ENCODE measurements at regions not wholly inside any gene's neighbourhood (a gene's known extent, or its start where the extent isn't known, plus 50 kb on each side); places are given as distances from the start of the nearest gene placed in this dataset.

DNA sequence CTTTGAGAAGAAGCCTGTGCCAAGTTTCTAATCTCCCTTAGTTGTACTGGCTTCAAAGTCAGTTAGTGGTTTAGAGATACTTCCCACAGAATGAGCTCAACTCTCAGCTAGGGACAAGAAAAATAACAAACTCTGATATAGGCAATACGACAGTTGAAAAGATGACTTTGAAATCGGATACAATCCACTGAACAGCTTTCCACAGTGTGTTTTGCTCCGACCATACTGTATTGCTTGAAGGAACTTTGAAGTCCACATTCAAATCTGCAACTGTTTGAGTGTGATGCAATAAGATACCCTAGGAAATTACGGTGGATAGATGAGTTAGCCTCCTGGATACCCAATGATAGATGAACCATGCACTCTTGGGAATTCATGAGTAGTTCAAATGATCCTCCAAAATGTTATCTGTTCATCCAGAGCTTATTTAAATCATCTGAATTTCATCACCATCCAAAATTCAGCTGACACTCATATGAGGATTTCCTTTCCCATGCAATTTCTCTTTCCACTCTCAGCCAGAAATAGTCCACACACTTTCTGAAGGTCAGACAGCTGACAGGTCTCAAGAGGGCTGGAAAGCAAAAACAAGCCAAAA is 443.8 kb downstream of the HAO1 start:
- DNase-seq (ENCODE audit: low read depth in 2 of 2), result peak in 1 of 2 donors; percentile 16

DNA sequence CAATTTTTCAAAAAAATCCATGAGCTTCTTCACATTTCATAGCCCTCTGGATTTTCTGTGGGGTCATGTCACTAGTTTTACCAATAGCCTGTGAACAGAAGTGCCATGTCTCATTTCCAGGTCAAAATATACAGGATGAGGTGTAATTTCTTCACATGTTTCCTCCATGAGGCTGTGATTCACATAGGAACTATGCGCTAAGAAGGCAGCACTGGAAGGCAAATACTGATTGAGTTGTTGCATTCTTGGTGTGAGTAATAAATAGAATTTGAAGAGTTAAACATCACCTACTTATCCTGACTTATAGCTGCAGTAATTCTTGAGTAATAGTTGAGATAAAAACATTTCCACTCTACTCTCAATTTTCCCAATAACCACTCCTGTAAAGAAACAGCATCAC is 442.3 kb downstream of the HAO1 start:
- peak; percentile 45 to 90 for DNase-seq (ENCODE audit: low read depth in 2 of 2)

DNA sequence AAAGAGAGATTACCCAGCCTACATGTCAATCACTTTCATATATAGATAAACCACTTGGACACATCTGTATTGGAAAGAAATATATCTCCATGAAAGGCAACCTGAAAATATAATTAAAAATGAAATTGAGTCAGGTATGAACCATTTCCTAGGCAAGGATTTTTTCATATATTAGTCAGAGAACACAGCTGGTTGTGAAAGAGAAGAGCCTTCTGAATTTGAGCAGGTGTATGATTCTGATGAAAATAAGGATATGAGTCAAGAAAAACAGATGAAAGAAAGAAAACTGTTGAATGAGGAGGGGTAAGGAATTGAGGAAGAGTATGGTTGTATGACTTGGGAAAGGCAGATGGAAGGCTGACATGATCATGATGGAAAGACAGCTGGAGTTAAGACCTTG is 441.1 kb downstream of the HAO1 start:
- DNase-seq (ENCODE audit: low read depth in 2 of 2), result no peak

DNA sequence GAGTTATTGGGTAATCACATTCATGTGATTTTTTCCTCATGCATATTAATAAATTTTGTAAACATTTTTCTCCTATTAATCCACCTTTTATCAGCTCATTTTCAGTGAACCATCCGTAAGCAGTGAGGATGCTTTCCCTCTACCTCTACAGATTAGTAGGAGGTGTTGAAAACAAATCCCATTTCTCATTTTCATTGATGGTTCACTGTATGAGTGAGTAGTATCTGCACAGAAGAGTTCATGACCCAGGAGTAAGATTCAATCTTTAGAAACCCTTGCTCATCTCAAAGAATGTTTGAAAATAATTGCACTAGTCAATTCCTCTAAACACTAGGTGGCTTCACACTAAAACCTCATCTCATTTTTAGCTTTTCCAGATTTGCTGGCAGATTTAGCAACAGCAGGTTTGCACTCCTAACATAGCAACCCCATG is 440.0 kb downstream of the HAO1 start:
- no peak for DNase-seq (ENCODE audit: low read depth in 2 of 2)

DNA sequence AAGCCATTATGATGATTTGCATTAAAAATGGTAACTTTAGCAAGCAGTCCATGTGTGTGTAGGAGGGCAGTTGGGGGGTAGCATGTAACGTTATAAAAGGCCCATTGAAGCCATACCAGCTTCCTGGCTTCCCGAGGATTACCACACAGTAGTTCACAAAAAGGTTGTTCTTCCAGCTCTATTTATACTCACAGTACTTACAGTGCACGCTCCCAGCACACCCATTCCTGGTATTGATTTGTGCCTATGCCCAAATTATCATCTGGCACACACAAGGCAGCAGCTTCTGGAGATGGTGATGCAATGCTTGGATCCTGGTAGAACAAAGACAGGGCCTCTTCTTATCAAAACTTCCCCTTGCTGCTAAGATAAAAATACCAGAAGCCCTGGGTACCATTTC is 436.8 kb downstream of the HAO1 start:
- DNase-seq (ENCODE audit: low read depth in 2 of 2), result no peak

DNA sequence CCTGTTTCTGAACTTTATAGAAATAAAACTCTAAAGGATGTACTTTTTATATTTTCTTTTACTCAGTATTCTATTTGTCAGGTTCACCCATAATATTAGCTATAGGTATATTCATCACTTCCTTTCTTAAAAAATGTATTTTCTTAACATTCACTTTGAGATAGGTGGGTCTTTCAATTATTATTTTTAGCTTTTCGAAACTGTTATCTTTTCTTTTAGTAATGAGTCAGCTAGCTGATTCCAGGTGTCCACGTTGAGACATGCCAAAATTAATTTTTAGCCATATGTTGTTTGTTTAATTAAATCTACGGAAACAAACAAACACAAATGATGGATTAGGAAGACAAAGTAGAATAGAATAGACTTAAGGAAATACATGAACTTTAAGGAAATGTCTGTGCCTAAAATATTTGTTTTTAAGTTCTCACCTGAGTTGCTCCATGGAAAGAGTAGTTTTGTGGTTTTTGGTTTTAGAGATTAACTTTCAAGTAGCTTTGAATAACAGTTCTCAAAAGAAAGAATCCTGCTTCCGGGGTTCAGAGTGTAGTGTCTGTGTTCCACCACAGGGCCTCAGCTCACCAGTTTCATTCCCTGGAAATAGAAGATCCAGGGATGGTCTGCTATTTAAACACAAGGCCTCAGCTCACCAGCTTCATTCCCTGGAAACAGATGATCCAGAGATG is 435.0 kb downstream of the HAO1 start:
- DNase-seq (ENCODE audit: low read depth in 2 of 2), result no peak

DNA sequence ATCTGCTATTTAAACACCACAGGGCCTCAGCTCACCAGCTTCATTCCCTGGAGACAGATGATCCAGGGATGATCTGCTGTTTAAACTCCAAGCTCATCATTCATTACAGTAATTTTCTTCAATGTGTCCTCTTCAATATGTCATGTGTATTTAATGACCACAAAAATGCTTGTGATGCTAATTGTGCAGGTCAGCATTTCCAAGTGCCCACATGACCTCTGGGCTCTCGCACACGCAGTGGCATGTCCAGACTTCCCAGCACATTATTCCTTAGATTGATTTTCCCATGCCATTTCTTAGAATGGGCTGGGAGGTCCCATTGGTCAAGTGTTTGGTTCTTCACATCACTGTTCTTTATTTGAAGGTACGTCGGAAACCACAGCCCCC is 434.4 kb downstream of the HAO1 start:
- no peak for DNase-seq (ENCODE audit: low read depth in 2 of 2)

DNA sequence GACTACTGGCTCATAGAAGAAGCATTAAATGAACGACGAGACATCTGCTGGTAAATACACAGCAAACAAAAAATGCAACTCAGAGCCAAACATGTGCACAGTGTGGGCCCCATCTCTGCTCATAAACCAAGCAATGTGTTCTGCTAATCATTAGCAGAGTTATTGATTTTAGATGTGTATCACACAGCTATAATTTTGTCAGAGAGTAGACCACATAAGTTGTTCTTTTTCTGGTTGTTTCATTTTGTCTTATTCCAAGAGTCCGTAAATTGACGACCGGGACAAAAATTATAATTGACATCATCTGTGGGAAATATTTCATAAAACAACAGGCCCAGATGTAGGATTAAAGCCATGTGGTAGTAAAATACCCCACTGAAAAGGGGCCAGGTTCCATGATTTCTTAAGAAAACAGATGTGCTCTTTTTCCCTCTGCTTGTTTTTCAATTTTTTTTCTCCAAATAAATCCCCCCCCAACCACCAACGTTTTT is 423.6 kb downstream of the HAO1 start:
- no peak for DNase-seq (ENCODE audit: low read depth in 2 of 2)

DNA sequence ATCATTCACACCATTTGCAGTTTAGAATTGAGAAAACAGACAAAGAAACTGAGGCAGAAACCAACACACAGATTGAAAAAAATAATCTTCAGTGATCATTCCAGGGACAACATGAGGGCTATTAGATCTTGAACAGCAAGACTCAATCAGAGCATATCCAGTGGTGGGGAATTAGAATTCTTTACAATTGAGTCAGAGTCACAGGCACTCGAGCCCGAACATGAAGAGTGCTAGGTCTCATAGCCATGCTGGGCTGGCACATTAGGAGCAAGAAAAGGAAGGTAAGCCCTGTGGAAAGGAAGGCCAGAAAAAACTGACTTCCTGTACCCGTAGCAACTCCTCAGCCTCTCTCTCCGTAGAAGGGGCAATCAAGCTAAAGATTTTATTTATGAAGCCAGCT is 419.9 kb downstream of the HAO1 start:
- DNase-seq (ENCODE audit: low read depth in 2 of 2), result no peak

DNA sequence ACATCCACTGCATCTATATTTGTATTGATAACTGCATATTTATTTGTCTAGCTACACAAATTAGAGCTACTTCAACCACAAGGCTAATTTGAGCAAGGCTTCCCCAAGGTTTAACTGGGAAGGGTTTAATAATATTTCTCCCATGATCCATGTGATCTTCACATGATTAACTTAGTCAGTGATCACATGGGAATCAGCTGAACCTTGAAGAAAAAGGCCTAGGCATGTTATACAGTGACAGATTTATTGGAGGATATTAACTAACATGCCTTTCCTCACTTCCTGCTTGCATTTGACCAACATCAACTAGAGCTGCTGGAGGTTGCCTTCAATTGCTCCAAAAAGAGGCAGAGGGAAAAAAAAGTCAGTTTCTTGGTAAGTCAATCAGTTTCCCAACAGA is 417.0 kb downstream of the HAO1 start:
- DNase-seq (ENCODE audit: low read depth in 2 of 2), result no peak

DNA sequence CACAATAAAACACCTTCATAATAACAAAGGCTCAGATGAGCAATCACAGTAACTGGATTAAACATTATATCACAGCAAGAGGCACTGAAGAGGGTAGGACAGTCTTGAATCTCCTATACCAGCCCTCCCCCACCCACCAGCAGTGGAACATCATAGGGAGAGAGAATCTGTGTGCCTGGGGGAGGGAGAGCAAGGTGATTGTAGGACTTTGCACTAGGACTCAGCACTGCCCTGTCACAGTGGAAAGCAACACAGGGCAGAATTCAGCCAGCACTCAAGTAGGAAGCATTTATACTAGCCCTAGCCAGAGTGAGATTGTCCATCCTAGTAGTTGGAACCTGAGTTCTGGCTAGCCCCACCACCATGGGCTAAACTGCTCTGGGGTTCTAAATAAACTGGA is 400.2 kb downstream of the HAO1 start:
- no peak for DNase-seq (ENCODE audit: low read depth in 2 of 2)

DNA sequence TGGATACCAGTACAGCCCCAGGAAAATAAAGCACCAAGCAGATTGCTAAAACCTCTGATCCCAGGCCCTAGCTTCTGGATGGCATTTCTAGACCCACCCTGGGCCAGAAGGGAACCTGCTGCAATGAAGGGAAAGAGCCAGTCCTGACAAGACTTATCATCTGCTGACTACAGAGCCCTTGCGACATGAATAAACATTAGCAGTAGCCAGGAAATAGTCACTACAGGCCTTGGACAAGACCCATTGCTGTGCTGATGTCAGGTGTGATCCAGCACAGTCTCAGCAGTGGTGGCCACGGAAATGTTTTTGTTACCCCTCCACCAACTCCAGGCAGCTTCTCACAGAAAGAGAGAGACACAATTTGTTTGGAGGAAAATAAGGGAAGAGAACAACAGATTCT is 399.3 kb downstream of the HAO1 start:
- DNase-seq (ENCODE audit: low read depth in 2 of 2), result no peak

DNA sequence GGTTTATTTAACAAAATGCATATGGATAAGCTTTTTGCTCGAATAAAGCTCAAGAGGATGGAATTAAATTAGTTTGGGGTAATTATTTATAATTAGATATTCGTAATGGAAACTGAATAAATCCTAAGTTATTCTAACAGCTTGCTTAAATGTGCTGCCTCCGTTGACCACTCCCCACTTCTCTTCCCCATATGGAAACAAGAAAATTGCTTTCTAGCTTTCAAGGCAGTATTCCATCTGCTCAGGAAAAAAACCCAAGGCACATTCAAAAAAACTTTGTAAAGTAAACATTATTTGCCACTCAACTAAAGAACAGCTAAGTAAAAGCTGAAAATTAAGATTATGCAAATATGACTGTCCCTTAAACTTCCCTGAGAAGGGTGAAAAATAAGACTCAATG is 369.2 kb downstream of the HAO1 start:
- DNase-seq (ENCODE audit: low read depth in 2 of 2), result no peak

DNA sequence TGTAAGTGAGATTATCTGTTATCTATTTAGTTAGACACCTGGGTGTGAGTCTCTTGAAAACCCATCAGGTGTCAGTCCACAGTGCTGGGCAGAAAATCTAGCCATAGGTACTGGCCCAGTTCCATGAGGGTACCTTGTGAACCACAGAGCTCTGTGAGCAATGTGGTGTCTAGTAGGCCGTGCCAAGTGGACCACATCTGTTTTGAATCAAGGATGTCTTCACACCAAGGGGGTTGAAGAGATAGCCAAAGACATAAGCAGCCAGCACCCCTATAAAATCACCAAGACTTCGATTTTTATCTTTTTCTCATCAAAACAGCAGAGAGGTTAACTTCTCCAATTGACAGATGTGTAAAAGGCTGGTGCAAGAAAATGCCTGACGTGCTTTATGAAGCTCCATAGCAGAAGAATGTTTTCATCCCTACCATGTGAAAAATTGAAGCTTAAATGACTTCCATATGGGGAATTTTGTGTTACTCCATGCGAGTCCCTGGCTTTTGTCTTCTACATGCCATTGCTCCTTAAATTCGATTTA is 368.7 kb downstream of the HAO1 start:
- no peak for DNase-seq (ENCODE audit: low read depth in 2 of 2)

DNA sequence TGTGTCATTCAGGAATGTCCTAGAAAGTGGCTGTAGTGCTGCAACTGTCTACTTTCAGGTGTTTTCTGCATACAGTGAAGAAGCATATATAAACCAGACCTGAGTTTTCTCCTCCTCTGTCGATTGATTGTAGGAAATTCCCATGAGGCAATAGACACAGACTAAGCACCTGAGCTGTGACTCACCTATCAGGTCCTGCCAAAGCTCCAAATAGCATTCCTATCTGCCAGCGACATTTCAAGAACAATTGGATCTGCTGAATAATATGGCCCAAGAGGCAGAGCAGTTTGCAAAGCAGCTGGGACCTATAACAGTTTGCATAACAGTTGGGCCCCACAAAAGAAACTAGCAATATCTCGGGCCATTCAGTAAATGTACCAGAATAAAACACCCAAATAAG is 360.4 kb downstream of the HAO1 start:
- DNase-seq (ENCODE audit: low read depth in 2 of 2), result no peak

DNA sequence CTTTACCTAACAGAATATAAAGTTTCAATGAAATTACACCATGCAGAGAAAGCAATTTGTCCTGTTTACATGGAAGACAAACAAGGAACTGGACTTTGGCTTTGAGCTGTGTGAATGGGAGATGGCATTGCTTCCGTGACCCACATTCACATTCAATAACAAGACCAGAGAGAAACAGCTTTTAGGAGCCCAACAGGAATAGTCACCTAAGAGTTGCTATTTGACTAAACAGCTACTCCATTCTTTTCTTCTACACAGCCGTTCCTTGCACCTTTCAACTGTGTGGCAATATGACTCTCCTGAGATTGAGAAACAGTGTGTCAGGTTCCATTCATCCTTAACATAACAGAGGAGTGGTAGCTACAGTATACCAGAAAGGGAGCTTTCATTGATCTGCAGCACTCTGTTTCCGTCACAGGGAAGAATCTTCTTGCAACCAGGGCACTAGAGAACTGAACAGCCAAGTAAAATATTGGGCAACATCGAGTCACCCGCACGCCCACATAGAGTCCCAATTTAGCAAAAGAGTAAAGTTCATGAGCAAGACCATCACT is 355.1 kb downstream of the HAO1 start:
- no peak for DNase-seq (ENCODE audit: low read depth in 2 of 2)

DNA sequence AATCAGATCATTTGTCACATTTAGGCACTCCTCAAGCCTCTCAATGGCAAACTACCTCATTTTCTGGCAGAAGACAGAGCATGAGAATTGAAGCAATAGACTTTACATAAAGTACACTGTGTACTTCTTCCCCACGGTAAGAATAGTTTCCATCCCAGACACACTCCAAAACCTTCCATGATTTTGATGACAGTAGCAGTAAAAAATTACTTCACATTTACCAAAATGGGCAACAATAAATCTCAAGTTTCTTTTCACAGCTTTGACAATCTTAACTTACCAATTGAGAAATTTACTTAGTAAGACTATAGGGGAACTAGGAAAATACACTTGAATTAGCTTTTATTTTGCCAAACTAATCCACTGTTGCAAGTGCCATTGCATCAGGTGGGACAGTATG is 353.8 kb downstream of the HAO1 start:
- no peak for DNase-seq (ENCODE audit: low read depth in 2 of 2)

DNA sequence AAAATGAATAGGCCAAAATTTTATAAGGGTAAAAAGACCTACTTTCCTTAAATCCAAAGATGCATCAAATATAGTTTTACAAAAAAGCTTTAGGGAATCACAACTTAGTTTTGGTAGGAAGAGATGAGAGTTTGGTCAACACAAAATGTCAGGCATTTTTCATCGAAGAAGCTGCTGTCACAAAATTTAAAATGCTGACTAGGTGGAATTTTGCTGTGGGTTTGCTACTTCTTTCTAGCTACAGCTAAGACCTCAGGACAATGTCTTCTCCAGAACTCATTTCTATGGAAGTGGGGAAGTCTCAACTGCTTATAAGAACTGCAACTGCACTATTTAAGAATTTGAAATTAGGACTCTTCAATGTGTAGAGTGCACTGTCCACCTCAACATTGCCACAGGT is 351.1 kb downstream of the HAO1 start:
- no peak for DNase-seq (ENCODE audit: low read depth in 2 of 2)

DNA sequence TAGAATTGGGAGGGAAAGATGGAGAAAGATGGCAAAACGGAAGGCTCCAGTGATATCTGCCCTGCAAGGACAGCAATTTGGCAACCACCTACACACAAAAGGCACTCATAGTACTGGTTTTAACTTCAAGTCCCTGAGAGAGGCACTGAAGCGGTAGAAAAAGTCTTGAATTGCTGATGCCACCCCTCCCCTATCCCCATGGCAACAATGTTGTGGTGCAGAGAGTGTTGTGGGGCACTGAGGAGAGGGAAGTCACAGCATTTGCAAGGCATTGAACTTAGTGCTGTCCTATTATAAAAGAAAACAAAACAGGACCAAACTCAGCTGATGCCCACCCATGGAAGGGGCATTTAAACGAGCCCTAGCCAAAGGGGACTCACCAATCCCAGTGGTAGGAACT is 343.7 kb downstream of the HAO1 start:
- no peak for DNase-seq (ENCODE audit: low read depth in 2 of 2)

DNA sequence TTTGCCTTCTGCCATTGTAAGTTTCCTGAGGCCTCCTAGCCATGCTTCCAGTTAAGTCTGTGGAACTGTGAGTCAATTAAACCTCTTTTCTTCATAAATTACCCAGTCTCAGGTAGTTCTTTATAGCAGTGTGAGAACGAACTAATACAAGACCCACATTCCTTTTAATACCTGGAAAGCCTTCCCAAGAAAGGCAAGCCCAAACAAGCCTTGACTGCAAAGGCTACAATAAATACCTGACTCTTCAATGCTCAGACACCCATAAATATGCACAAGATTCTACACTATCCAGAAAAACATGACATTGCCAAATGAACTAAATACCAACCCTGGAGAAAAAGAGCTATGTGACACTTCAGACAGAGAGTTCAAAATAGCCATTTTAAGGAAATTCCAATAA is 338.8 kb downstream of the HAO1 start:
- no peak for DNase-seq (ENCODE audit: low read depth in 2 of 2)

DNA sequence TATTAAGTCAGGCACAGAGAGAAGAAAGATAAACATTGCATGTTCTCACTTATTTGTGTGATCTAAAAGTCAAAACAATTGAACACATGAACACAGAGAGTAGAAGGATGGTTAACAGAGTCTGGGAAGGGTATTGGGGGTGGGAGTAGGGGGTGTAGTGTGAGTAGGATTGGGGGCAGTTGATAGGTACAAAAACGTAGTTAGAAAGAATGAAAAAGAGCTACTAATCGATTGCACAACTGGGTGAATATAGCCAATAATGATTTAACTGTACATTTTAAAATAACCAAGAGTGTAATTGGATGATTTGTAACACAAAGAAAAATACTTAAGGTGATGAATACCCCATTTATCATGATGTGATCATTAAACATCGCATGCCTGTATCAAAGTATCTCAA is 333.3 kb downstream of the HAO1 start:
- no peak for DNase-seq (ENCODE audit: low read depth in 2 of 2)

DNA sequence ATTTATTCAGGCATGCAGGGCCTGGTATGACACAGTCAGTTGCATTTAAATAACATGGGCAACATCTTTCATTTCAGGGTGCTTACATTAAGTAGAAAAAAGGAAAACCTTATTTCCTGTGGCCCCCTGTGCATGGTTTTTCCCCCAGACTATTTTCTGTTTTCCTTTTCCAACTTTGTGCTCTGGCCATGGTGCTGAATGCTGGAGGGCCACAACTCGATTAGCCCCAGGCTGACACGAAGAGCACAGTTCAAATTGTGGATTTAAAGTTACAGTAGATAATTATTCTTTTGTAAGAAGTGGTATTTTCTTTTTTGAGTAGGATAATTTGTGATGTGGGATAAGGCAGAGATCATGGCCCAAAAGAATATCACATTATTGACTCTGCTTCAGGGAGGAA is 332.0 kb downstream of the HAO1 start:
- DNase-seq (ENCODE audit: low read depth in 2 of 2), result no peak

DNA sequence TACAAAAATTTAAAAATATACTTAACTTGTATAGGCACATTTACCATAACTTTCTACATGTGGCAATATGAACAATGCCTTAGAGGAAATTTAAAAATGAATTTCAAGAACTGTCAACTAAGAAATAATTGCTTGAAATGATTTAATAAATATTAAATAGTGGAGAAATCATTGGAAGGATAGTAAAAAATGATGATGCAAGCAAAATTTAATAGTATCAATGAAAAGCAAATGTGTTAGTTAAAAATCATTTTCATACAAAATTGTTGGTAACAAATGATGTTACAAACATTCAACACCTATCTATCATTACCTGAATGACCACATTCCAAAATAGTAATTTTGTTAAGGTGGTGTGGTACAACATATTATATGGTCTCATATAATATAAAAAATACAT is 331.0 kb downstream of the HAO1 start:
- DNase-seq (ENCODE audit: low read depth in 2 of 2), result no peak
